IMR-90 (cell line): ENCODE measurements at regions not wholly inside any gene's neighbourhood (a gene's known extent, or its start where the extent isn't known, plus 50 kb on each side); places are given as distances from the start of the nearest gene placed in this dataset.

Experiments
- ATAC-seq: fragments of 200-7000 bp; cut with Tn5 transposase; 2 replicates; pipeline ENCODE4 v1.9.1; 2020; ENCODE audit warnings: low read depth, mild to moderate bottlenecking, moderate library complexity
- BruUV-seq: library from RNA; stranded (reverse); fragments of 400-500 nt; replicated peaks from 2 replicates; lab custom pipeline; 2021; lab: Mats Ljungman, UMichigan
- CTCF ChIA-PET: fragments of 300-600 bp; formaldehyde crosslinking; extraction: SDS; loops from one replicate; lab custom pipeline; 2021; ENCODE audit warnings: antibody characterized with exemption; lab: Yijun Ruan, JAX
- POLR2A ChIA-PET: fragments of 300-600 bp; sonication (Branson Sonifier 250); formaldehyde crosslinking; loops from one replicate; lab custom pipeline; 2022; ENCODE audit warnings: antibody characterized with exemption; ENCODE audit not compliant: unreplicated experiment; lab: Charles Lee
- DNase-seq: peaks from one replicate; pipeline ENCODE4 v3.0.0; 2013
- H2AFZ ChIP-seq: replicated peaks from 2 replicates; pipeline ENCODE3; 2013; ENCODE audit warnings: low read length, mild to moderate bottlenecking; ENCODE audit not compliant: poor library complexity
- H2AK5ac ChIP-seq: 2 replicates; pipeline ENCODE4 v1.6.1; 2013; ENCODE audit warnings: low read depth, low read length, inconsistent platforms
- H2AK9ac ChIP-seq: replicated peaks from 2 replicates; pipeline ENCODE3; 2013; ENCODE audit warnings: mild to moderate bottlenecking, low read depth, low read length, moderate library complexity; ENCODE audit not compliant: poor library complexity
- H2BK120ac ChIP-seq: 2 replicates; pipeline ENCODE4 v1.6.1; 2013; ENCODE audit warnings: low read depth, low read length, inconsistent platforms
- H2BK15ac ChIP-seq: 3 replicates; pipeline ENCODE4 v1.6.1; 2013; ENCODE audit warnings: low read depth, low read length, inconsistent platforms
- H2BK20ac ChIP-seq: 2 replicates; pipeline ENCODE4 v1.6.1; 2013; ENCODE audit warnings: low read depth, mild to moderate bottlenecking, inconsistent platforms, low read length, moderate library complexity
- H2BK5ac ChIP-seq: 2 replicates; pipeline ENCODE4 v1.6.1; 2013; ENCODE audit warnings: mild to moderate bottlenecking, low read depth, low read length, inconsistent platforms; ENCODE audit not compliant: poor library complexity, severe bottlenecking
- H3K14ac ChIP-seq: replicated peaks from 2 replicates; pipeline ENCODE4 v1.6.1; 2013; ENCODE audit warnings: low read depth, low read length, inconsistent platforms
- H3K18ac ChIP-seq: 2 replicates; pipeline ENCODE4 v1.6.1; 2013; ENCODE audit warnings: low read depth, low read length, control low read depth
- H3K23ac ChIP-seq: 2 replicates; pipeline ENCODE4 v1.6.1; 2013; ENCODE audit warnings: low read depth, low read length, inconsistent platforms
- H3K27ac ChIP-seq: 2 replicates; pipeline ENCODE4 v1.5.1; 2013; ENCODE audit warnings: mild to moderate bottlenecking, control low read depth, low read length; ENCODE audit not compliant: insufficient read depth
- H3K27me3 ChIP-seq: 2 replicates; pipeline ENCODE4 v1.6.1; 2013; ENCODE audit warnings: low read length; ENCODE audit not compliant: control insufficient read depth, insufficient read depth
- H3K36me3 ChIP-seq: 2 replicates; pipeline ENCODE4 v1.6.1; 2013; ENCODE audit warnings: low read length, mixed read lengths; ENCODE audit not compliant: control insufficient read depth, insufficient read depth
- H3K4ac ChIP-seq: 2 replicates; pipeline ENCODE4 v1.6.1; 2013; ENCODE audit warnings: low read depth, low read length, inconsistent platforms
- H3K4me1 ChIP-seq: 2 replicates; pipeline ENCODE4 v1.6.1; 2013; ENCODE audit warnings: low read length, mixed read lengths; ENCODE audit not compliant: control insufficient read depth, insufficient read depth
- H3K4me2 ChIP-seq: 2 replicates; pipeline ENCODE4 v1.6.1; 2013; ENCODE audit warnings: low read depth, mild to moderate bottlenecking, control low read depth, low read length, moderate library complexity
- H3K4me3 ChIP-seq: 2 replicates; pipeline ENCODE4 v1.5.1; 2013; ENCODE audit warnings: low read depth, mild to moderate bottlenecking, control low read depth, low read length, moderate library complexity; ENCODE audit not compliant: insufficient read depth
- H3K56ac ChIP-seq: 2 replicates; pipeline ENCODE4 v1.6.1; 2013; ENCODE audit warnings: low read length, inconsistent platforms; ENCODE audit not compliant: insufficient read depth; ENCODE audit errors: extremely low read depth
- H3K79me1 ChIP-seq, 2 experiments: 2 replicates each; pipeline ENCODE4 v1.6.1; 2013; ENCODE audit warnings: low read length in 2 of 2, inconsistent platforms in 1 of 2, low read depth in 1 of 2
- H3K9ac ChIP-seq: 2 replicates; pipeline ENCODE4 v1.6.1; 2013; ENCODE audit warnings: low read depth, low read length, control low read depth
- H3K9me1 ChIP-seq: 2 replicates; pipeline ENCODE4 v1.6.1; 2013; ENCODE audit warnings: low read length, inconsistent platforms; ENCODE audit not compliant: insufficient read depth
- H3K9me3 ChIP-seq: 2 replicates; pipeline ENCODE4 v1.6.1; 2013; ENCODE audit warnings: low read length; ENCODE audit not compliant: control insufficient read depth, insufficient read depth
- H4K20me1 ChIP-seq: 2 replicates; pipeline ENCODE4 v1.6.1; 2013; ENCODE audit warnings: low read length, inconsistent platforms; ENCODE audit not compliant: insufficient read depth
- H4K5ac ChIP-seq: 2 replicates; pipeline ENCODE4 v1.6.1; 2013; ENCODE audit warnings: mild to moderate bottlenecking, low read depth, low read length, control low read depth
- H4K8ac ChIP-seq, 2 experiments: 2 replicates each; pipeline ENCODE4 v1.6.1; 2013; ENCODE audit warnings: low read depth in 2 of 2, low read length in 2 of 2, control low read depth in 1 of 2, inconsistent platforms in 1 of 2
- H4K91ac ChIP-seq: 2 replicates; pipeline ENCODE4 v1.6.1; 2013; ENCODE audit warnings: low read depth, low read length, inconsistent platforms; ENCODE audit not compliant: insufficient read depth
- BHLHE40 ChIP-seq: fragments of 150-350 bp; IDR thresholded peaks from 2 replicates; pipeline ENCODE4 v1.6.1; 2016; ENCODE audit warnings: mild to moderate bottlenecking, low read depth, low read length
- CEBPB ChIP-seq: IDR thresholded peaks from 2 replicates; pipeline ENCODE4 v1.6.1; 2012; ENCODE audit warnings: low read depth, low read length, improper control_type of control experiment
- CHD1 ChIP-seq: IDR thresholded peaks from 2 replicates; pipeline ENCODE4 v1.6.1; 2012; ENCODE audit warnings: low read depth, low read length, improper control_type of control experiment
- CTCF ChIP-seq: conservative IDR thresholded peaks from 2 replicates; pipeline ENCODE4 v1.5.1; 2012; ENCODE audit warnings: mild to moderate bottlenecking, low read depth, low read length, improper control_type of control experiment
- ELK1 ChIP-seq: fragments of 150-350 bp; IDR thresholded peaks from 2 replicates; pipeline ENCODE4 v1.6.1; 2016; ENCODE audit warnings: low read depth, mild to moderate bottlenecking, low read length, moderate library complexity, borderline replicate concordance
- FOS ChIP-seq: fragments of 150-350 bp; IDR thresholded peaks from 2 replicates; pipeline ENCODE4 v1.6.1; 2016; ENCODE audit warnings: low read depth, low read length
- MAFK ChIP-seq: IDR thresholded peaks from 2 replicates; pipeline ENCODE4 v1.6.1; 2012; ENCODE audit warnings: low read depth, low read length, improper control_type of control experiment
- MXI1 ChIP-seq: IDR thresholded peaks from 2 replicates; pipeline ENCODE4 v1.6.1; 2012; ENCODE audit warnings: low read depth, mild to moderate bottlenecking, low read length, moderate library complexity, borderline replicate concordance
- NFE2L2 ChIP-seq: fragments of 150-350 bp; IDR thresholded peaks from 2 replicates; pipeline ENCODE4 v1.6.1; 2016; ENCODE audit warnings: low read depth, mild to moderate bottlenecking, low read length
- POLR2A ChIP-seq: IDR thresholded peaks from 2 replicates; pipeline ENCODE4 v1.6.1; 2012; ENCODE audit warnings: mild to moderate bottlenecking, low read depth, low read length
- RAD21 ChIP-seq: IDR thresholded peaks from 2 replicates; pipeline ENCODE4 v1.6.1; 2012; ENCODE audit warnings: low read length, improper control_type of control experiment
- RCOR1 ChIP-seq: IDR thresholded peaks from 2 replicates; pipeline ENCODE4 v1.6.1; 2012; ENCODE audit warnings: mild to moderate bottlenecking, low read length, improper control_type of control experiment; ENCODE audit not compliant: insufficient replicate concordance
- SMC3 ChIP-seq: fragments of 150-350 bp; IDR thresholded peaks from 2 replicates; pipeline ENCODE4 v1.6.1; 2016; ENCODE audit warnings: low read depth, mild to moderate bottlenecking, antibody characterized with exemption, low read length, moderate library complexity
- USF2 ChIP-seq: fragments of 150-350 bp; IDR thresholded peaks from 2 replicates; pipeline ENCODE4 v1.6.1; 2017; ENCODE audit warnings: mild to moderate bottlenecking, antibody characterized with exemption, low read length, low read depth
- WGBS, 2 experiments: methylation state at CpG; one replicate each; pipeline versions ENCODE4 v1.1.5 to v1.1.7; 2013; ENCODE audit warnings: missing lambda C conversion rate in 2 of 2; ENCODE audit not compliant: insufficient read length in 1 of 2; ENCODE audit errors: extremely low coverage in 2 of 2; 5-methylcytosine and 5-hydroxymethylcytosine counted together
- dilution Hi-C: fragments of 300-500 bp; cut with HindIII; formaldehyde crosslinking; loops from one replicate; pipeline ENCODE4 v1.14.3; 2018; ENCODE audit warnings: low sequenced_read_pairs; ENCODE audit not compliant: unreplicated experiment
- in situ Hi-C: fragments of 300-500 bp; cut with MboI; formaldehyde crosslinking; loops from 3 replicates; pipeline ENCODE4 v1.14.3; 2019; ENCODE audit warnings: low sequenced_read_pairs, inconsistent platforms, mixed read lengths
- intact Hi-C: fragments of 100-400 bp; cut with micrococcal nuclease; formaldehyde crosslinking; loops from 2 replicates; pipeline ENCODE4 v1.10.0; 2022

GRCh38 chr10:78737883-78738856 lies 330.6 kb upstream of the ZMIZ1 start:
- CTCF ChIA-PET = no interaction called here
- Histone ChIP-seq H4K8ac (no peak overlapping the region), H3K9ac (no peak overlapping the region), H2BK15ac (no peak overlapping the region), H3K4ac (no peak overlapping the region), H2BK20ac (no peak overlapping the region), H3K18ac (no peak overlapping the region), H2AFZ (no peak overlapping the region), H3K23ac (no peak overlapping the region), H3K9me3 (0 out of 2 replicates have a peak, but pooled peaks cover 2% of the 10 kb centered on the region), H2AK5ac (no peak overlapping the region), H2BK120ac (no peak overlapping the region), H3K27me3 (peaks cover 62% of the 10 kb centered on the region), H4K91ac (no peak overlapping the region), H2BK5ac (no peak overlapping the region), H3K36me3 (no peaks in the 10 kb centered on the region), H3K27ac (no peak overlapping the region), H3K56ac (no peak overlapping the region), H3K79me1 (no peaks in the 10 kb centered on the region), H3K4me3 (no peak overlapping the region), H4K20me1 (0 out of 2 replicates have a peak, but pooled peaks cover under 1% of the 10 kb centered on the region), H3K14ac (no peak overlapping the region), H4K5ac (no peak overlapping the region), H2AK9ac (no peak overlapping the region), H3K4me2 (no peak overlapping the region), H3K9me1 (no peaks in the 10 kb centered on the region), H3K4me1 (no peaks in the 10 kb centered on the region; the same call in 1 of the 2 replicates)
- TF ChIP-seq MXI1 = no peak
- no peak for TF ChIP-seq RAD21
- TF ChIP-seq POLR2A = no peak
- TF ChIP-seq MAFK = no peak
- no peak for TF ChIP-seq CTCF
- no peak for TF ChIP-seq RCOR1
- no peak for TF ChIP-seq ELK1
- TF ChIP-seq BHLHE40 = no peak
- TF ChIP-seq USF2 = no peak
- no peak for TF ChIP-seq FOS
- no peak for TF ChIP-seq CEBPB
- no peak for TF ChIP-seq CHD1
- no peak for TF ChIP-seq NFE2L2
- no peak for TF ChIP-seq SMC3
- BruUV-seq = no TSS peak
- POLR2A ChIA-PET = no interaction called here
- in situ Hi-C loops (no loop called here), dilution Hi-C loops (no loop called here), intact Hi-C loops (no loop called here)
- no peak for DNase-seq
- ATAC-seq = no peak
- 86% methylated on average over 1 of the region's 7 CpGs; no CpG with 5 or more reads in 1 of the 2 experiments for WGBS, 2 experiments
